A673 (cell line): ENCODE measurements at regions not wholly inside any gene's neighbourhood (a gene's known extent, or its start where the extent isn't known, plus 50 kb on each side); places are given as distances from the start of the nearest gene placed in this dataset.

Source experiments
- BruUV-seq: library from RNA; stranded (reverse); fragments of 400-500 nt; replicated peaks from 2 replicates; lab custom pipeline; 2021; lab: Mats Ljungman, UMichigan
- CTCF ChIA-PET: fragments of 300-600 bp; sonication (Branson Sonifier 250); formaldehyde crosslinking; loops from one replicate; lab custom pipeline; 2022; ENCODE audit warnings: antibody characterized with exemption; lab: Charles Lee
- POLR2A ChIA-PET: fragments of 300-600 bp; sonication (Branson Sonifier 250); formaldehyde crosslinking; loops from one replicate; lab custom pipeline; 2022; ENCODE audit warnings: antibody characterized with exemption; ENCODE audit not compliant: low non-redundant PET; lab: Charles Lee
- DNase-seq: peaks from one replicate; pipeline ENCODE4 v3.0.0-alpha.2; 2015; ENCODE audit warnings: low spot score
- H3K27ac ChIP-seq: fragments of 200-600 bp; sonication (generic); 2 replicates; pipeline ENCODE4 v1.5.1; 2016; ENCODE audit warnings: mixed run types, low read depth, mild to moderate bottlenecking, mixed read lengths, antibody characterized with exemption, low read length; ENCODE audit not compliant: poor library complexity, severe bottlenecking
- H3K27me3 ChIP-seq: fragments of 200-600 bp; sonication (generic); replicated peaks from 2 replicates; pipeline ENCODE4 v1.6.1; 2017; ENCODE audit warnings: mixed run types, low read depth, mild to moderate bottlenecking, mixed read lengths, antibody characterized with exemption, low read length; ENCODE audit not compliant: insufficient read depth, poor library complexity
- H3K36me3 ChIP-seq: fragments of 200-600 bp; sonication (generic); 2 replicates; pipeline ENCODE4 v1.6.1; 2016; ENCODE audit warnings: mixed run types, mild to moderate bottlenecking, mixed read lengths, antibody characterized with exemption, low read length; ENCODE audit not compliant: insufficient read depth, poor library complexity, severe bottlenecking
- H3K4me1 ChIP-seq: fragments of 200-600 bp; sonication (generic); 2 replicates; pipeline ENCODE4 v1.6.1; 2017; ENCODE audit warnings: mixed run types, mild to moderate bottlenecking, mixed read lengths, antibody characterized with exemption, low read length; ENCODE audit not compliant: insufficient read depth, poor library complexity, severe bottlenecking
- H3K4me3 ChIP-seq: fragments of 200-600 bp; sonication (generic); 2 replicates; pipeline ENCODE4 v1.5.1; 2016; ENCODE audit warnings: low read depth, mixed run types, mild to moderate bottlenecking, mixed read lengths, low read length; ENCODE audit not compliant: poor library complexity, severe bottlenecking
- H3K9me3 ChIP-seq: fragments of 200-600 bp; sonication (generic); 2 replicates; pipeline ENCODE4 v1.6.1; 2016; ENCODE audit warnings: mixed run types, low read depth, mild to moderate bottlenecking, mixed read lengths, antibody characterized with exemption, low read length; ENCODE audit not compliant: poor library complexity, severe bottlenecking
- CTCF ChIP-seq: fragments of 300-800, 200-600 bp; sonication (generic); conservative IDR thresholded peaks from 2 replicates; pipeline ENCODE4 v1.5.1; 2017; ENCODE audit warnings: low read depth, mild to moderate bottlenecking, antibody characterized with exemption, low read length, moderate library complexity, mixed read lengths
- EZH2 ChIP-seq: fragments of 200-600 bp; sonication (generic); IDR thresholded peaks from 2 replicates; pipeline ENCODE4 v1.6.1; 2017; ENCODE audit warnings: borderline replicate concordance, low read depth, mild to moderate bottlenecking, mixed read lengths, antibody characterized with exemption, low read length; ENCODE audit not compliant: poor library complexity, severe bottlenecking
- intact Hi-C: fragments of 100-400 bp; cut with micrococcal nuclease; formaldehyde crosslinking; loops from one replicate; pipeline ENCODE4 v1.10.0; 2022; ENCODE audit not compliant: unreplicated experiment

DNA sequence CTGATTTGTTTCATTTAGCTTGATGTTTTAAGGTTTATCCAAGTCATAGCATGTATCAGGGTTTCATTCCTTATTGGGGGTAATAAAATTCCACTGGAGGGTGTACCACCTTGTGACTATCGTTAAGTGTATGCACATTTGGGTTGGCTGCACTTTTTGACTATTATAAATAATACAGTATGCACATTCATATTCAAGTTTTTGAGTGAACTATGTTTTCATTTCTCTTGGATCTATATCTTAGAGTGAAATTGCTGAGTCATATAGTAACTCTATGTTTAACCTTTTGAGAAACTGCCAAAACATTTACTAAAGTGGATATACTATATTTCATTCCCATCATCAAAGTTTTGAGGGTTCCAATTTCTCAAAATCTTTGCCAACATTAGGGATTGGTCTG is 952.7 kb downstream of the TDRD15 start:
- no peaks in the 10 kb centered on the region for H3K27me3 ChIP-seq
- CTCF ChIA-PET = no interaction called here
- POLR2A ChIA-PET = no interaction called here
- H3K36me3 ChIP-seq = no peaks in the 10 kb centered on the region
- peaks cover 39% of the 10 kb centered on the region for H3K4me1 ChIP-seq
- no peak overlapping the region for H3K27ac ChIP-seq
- intact Hi-C loops = no loop called here
- peaks cover 7% of the 10 kb centered on the region for H3K9me3 ChIP-seq
- no peak overlapping the region for H3K4me3 ChIP-seq
- no TSS peak for BruUV-seq
- no peak for DNase-seq
- TF ChIP-seq CTCF = no peak
- TF ChIP-seq EZH2 = no peak

- Histone ChIP-seq H3K36me3 (no peaks in the 10 kb centered on the region), H3K4me3 (no peak overlapping the region), H3K9me3 (no peaks in the 10 kb centered on the region), H3K4me1 (peaks cover 39% of the 10 kb centered on the region), H3K27me3 (no peaks in the 10 kb centered on the region), H3K27ac (no peak overlapping the region)
- ChIA-PET CTCF (no interaction called here), POLR2A (interaction anchor here (0.6 kb wide), 1 partner anchor 1970 kb away, joined by 3 read pairs; no protein-coding TSS in a partner anchor)
- TF ChIP-seq CTCF (no peak), EZH2 (no peak)
- DNase-seq = peak; percentile 97
- BruUV-seq = no TSS peak
- intact Hi-C loops = no loop called here
Measured at GRCh38 chr2:22078701-22079100, 954.9 kb downstream of the TDRD15 start.

- H3K4me3 ChIP-seq = no peak overlapping the region
- H3K27ac ChIP-seq = no peak overlapping the region
- ChIA-PET CTCF (no interaction called here), POLR2A (no interaction called here)
- H3K27me3 ChIP-seq = no peaks in the 10 kb centered on the region
- intact Hi-C loops = no loop called here
- no peaks in the 10 kb centered on the region for H3K9me3 ChIP-seq
- DNase-seq = peak; percentile 81
- TF ChIP-seq CTCF (no peak), EZH2 (no peak)
- no peaks in the 10 kb centered on the region for H3K36me3 ChIP-seq
- no TSS peak for BruUV-seq
- H3K4me1 ChIP-seq = peaks cover 39% of the 10 kb centered on the region
Measured at GRCh38 chr2:22079583-22079982, 955.8 kb downstream of the TDRD15 start.
